HEK293T (cell line): ENCODE measurements at regions not wholly inside any gene's neighbourhood (a gene's known extent, or its start where the extent isn't known, plus 50 kb on each side); places are given as distances from the start of the nearest gene placed in this dataset.

ENCODE experiments used
- ARNT ChIP-seq: fragments of 450-650 bp; IDR thresholded peaks from 2 replicates; pipeline ENCODE4 v1.6.1; 2017; ENCODE audit warnings: mild to moderate bottlenecking
- BHLHE40 ChIP-seq: fragments of 450-650 bp; IDR thresholded peaks from 2 replicates; pipeline ENCODE4 v1.6.1; 2016; ENCODE audit warnings: mild to moderate bottlenecking, moderate library complexity, borderline replicate concordance
- CTBP1 ChIP-seq: fragments of 450-650 bp; IDR thresholded peaks from 2 replicates; pipeline ENCODE4 v1.6.1; 2016; ENCODE audit warnings: borderline replicate concordance
- ELF4 ChIP-seq: fragments of 450-650 bp; IDR thresholded peaks from 2 replicates; pipeline ENCODE4 v1.6.1; 2017; ENCODE audit warnings: antibody characterized with exemption
- FOXK2 ChIP-seq: fragments of 450-650 bp; IDR thresholded peaks from 2 replicates; pipeline ENCODE4 v1.6.1; 2016; ENCODE audit warnings: mild to moderate bottlenecking
- FOXM1 ChIP-seq: fragments of 450-650 bp; IDR thresholded peaks from 2 replicates; pipeline ENCODE4 v1.6.1; 2017; ENCODE audit warnings: mild to moderate bottlenecking, borderline replicate concordance
- HDGF ChIP-seq: fragments of 450-650 bp; IDR thresholded peaks from 2 replicates; pipeline ENCODE4 v1.6.1; 2017; ENCODE audit warnings: antibody characterized with exemption, borderline replicate concordance
- L3MBTL2 ChIP-seq: fragments of 450-650 bp; conservative IDR thresholded peaks from 2 replicates; pipeline ENCODE4 v1.6.1; 2016; ENCODE audit warnings: mild to moderate bottlenecking
- LEF1 ChIP-seq: fragments of 450-650 bp; IDR thresholded peaks from 2 replicates; pipeline ENCODE4 v1.6.1; 2017; ENCODE audit warnings: mild to moderate bottlenecking, borderline replicate concordance
- SP1 ChIP-seq: fragments of 450-650 bp; IDR thresholded peaks from 2 replicates; pipeline ENCODE4 v1.6.1; 2017
- SUZ12 ChIP-seq: fragments of 450-650 bp; IDR thresholded peaks from 2 replicates; pipeline ENCODE4 v1.6.1; 2016; ENCODE audit warnings: mild to moderate bottlenecking
- ZNF384 ChIP-seq: fragments of 450-650 bp; IDR thresholded peaks from 2 replicates; pipeline ENCODE4 v1.6.1; 2016
- TF ChIP-seq, protein P1 (sequence below): fragments of 450-650 bp; IDR thresholded peaks from 2 replicates; pipeline ENCODE4 v1.6.1; 2016

DNA sequence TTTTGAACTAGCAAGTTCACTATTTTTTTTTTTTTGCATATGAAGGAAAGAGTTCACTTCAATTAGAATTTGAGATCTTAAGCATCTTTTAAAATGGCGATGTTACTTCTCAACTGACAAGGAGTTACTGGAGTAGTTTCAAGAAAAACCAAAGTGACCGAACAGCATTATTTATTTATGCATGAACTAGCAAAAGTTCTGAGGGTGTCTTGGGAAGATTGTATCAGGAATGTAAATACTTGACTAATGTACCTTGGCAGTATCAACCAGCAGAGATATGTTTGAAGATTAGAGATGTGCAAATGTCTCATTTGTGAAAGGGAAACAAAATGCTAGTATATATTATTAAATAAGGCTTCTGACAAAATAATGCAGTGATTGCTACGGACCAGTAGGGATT lies 203.9 kb downstream of the KBTBD8 start:
- TF ChIP-seq ARNT (no peak), HDGF (no peak), BHLHE40 (no peak), FOXK2 (no peak), ZNF384 (no peak), ELF4 (no peak), LEF1 (no peak), FOXM1 (no peak), SUZ12 (no peak), L3MBTL2 (no peak), SP1 (no peak), CTBP1 (no peak)
- TF ChIP-seq, protein P1, sequence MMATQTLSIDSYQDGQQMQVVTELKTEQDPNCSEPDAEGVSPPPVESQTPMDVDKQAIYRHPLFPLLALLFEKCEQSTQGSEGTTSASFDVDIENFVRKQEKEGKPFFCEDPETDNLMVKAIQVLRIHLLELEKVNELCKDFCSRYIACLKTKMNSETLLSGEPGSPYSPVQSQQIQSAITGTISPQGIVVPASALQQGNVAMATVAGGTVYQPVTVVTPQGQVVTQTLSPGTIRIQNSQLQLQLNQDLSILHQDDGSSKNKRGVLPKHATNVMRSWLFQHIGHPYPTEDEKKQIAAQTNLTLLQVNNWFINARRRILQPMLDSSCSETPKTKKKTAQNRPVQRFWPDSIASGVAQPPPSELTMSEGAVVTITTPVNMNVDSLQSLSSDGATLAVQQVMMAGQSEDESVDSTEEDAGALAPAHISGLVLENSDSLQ = no peak
